ENCODE measurements at regions not wholly inside any gene's neighbourhood (a gene's known extent, or its start where the extent isn't known, plus 50 kb on each side); places are given as distances from the start of the nearest gene placed in this dataset.

GRCh38 chr19:30228113-30228834 lies 143.9 kb upstream of the ZNF536 start:
- Histone ChIP-seq H3K4me2 (ENCODE audit: low read length) (peak overlapping the region; percentile 89), H2AFZ (ENCODE audit: low read depth, low read length) (peak overlapping the region; percentile 77), H4K20me1 (ENCODE audit: insufficient read depth, low read length) (no peaks in the 10 kb centered on the region), H3K27me3 (ENCODE audit: insufficient read depth, low read length) (peaks cover 45% of the 10 kb centered on the region), H3K36me3 (ENCODE audit: insufficient read depth, low read length) (no peaks in the 10 kb centered on the region), H3K27ac (ENCODE audit: low read depth, low read length) (no peak overlapping the region), H3K9me3 (ENCODE audit: insufficient read depth, low read depth, low read length) (no peaks in the 10 kb centered on the region), H3K9ac (ENCODE audit: low read length) (peak overlapping the region; percentile 27), H3K4me1 (ENCODE audit: insufficient read depth, low read length) (peaks cover 12% of the 10 kb centered on the region), H3K4me3 (ENCODE audit: insufficient read depth, low read depth, low read length) (peak overlapping the region; percentile 50), H3K79me2 (ENCODE audit: insufficient read depth, low read length) (no peaks in the 10 kb centered on the region)
- peak overlapping the region; percentile 81 for H3K4me3 Mint-ChIP-seq (ENCODE audit: unreplicated experiment)
- no peak overlapping the region for H3K27ac Mint-ChIP-seq (ENCODE audit: unreplicated experiment)
- no peak for DNase-seq (ENCODE audit: low read depth)
- TF ChIP-seq CTCF (IDR thresholded peaks at IDR 0.05; ENCODE audit: insufficient read depth, low read depth, low read length) (no peak), EZH2 (IDR thresholded peaks at IDR 0.05; ENCODE audit: insufficient read depth, low read length) (no peak)
- H3K27me3 Mint-ChIP-seq (ENCODE audit: low read depth, unreplicated experiment), result peaks cover 58% of the 10 kb centered on the region
- H3K9me3 Mint-ChIP-seq (ENCODE audit: unreplicated experiment), result peaks cover 4% of the 10 kb centered on the region
- peaks cover 9% of the 10 kb centered on the region for H3K4me1 Mint-ChIP-seq (ENCODE audit: low read depth, unreplicated experiment)
- FAIRE-seq, result no peak
- no peaks in the 10 kb centered on the region for H3K36me3 Mint-ChIP-seq (ENCODE audit: low read depth, unreplicated experiment)

GRCh38 chr19:30228835-30229524 lies 143.2 kb upstream of the ZNF536 start:
- FAIRE-seq (no peak), DNase-seq (ENCODE audit: low read depth) (no peak)
- Histone ChIP-seq H3K36me3 (ENCODE audit: insufficient read depth, low read length) (no peaks in the 10 kb centered on the region), H3K27ac (ENCODE audit: low read depth, low read length) (no peak overlapping the region), H3K9ac (ENCODE audit: low read length) (peak overlapping the region; percentile 27), H4K20me1 (ENCODE audit: insufficient read depth, low read length) (no peaks in the 10 kb centered on the region), H3K4me1 (ENCODE audit: insufficient read depth, low read length) (peaks cover 12% of the 10 kb centered on the region), H3K27me3 (ENCODE audit: insufficient read depth, low read length) (peaks cover 41% of the 10 kb centered on the region), H3K9me3 (ENCODE audit: insufficient read depth, low read depth, low read length) (no peaks in the 10 kb centered on the region), H3K4me2 (ENCODE audit: low read length) (peak overlapping the region; percentile 89), H3K4me3 (ENCODE audit: insufficient read depth, low read depth, low read length) (peak overlapping the region; percentile 50), H3K79me2 (ENCODE audit: insufficient read depth, low read length) (no peaks in the 10 kb centered on the region), H2AFZ (ENCODE audit: low read depth, low read length) (peak overlapping the region; percentile 63)
- Mint-ChIP-seq H3K9me3 (ENCODE audit: unreplicated experiment) (peaks cover 4% of the 10 kb centered on the region), H3K4me1 (ENCODE audit: low read depth, unreplicated experiment) (peaks cover 7% of the 10 kb centered on the region), H3K36me3 (ENCODE audit: low read depth, unreplicated experiment) (no peaks in the 10 kb centered on the region), H3K4me3 (ENCODE audit: unreplicated experiment) (peak overlapping the region; percentile 81), H3K27ac (ENCODE audit: unreplicated experiment) (no peak overlapping the region), H3K27me3 (ENCODE audit: low read depth, unreplicated experiment) (peaks cover 58% of the 10 kb centered on the region)
- TF ChIP-seq EZH2 (IDR thresholded peaks at IDR 0.05; ENCODE audit: insufficient read depth, low read length) (no peak), CTCF (IDR thresholded peaks at IDR 0.05; ENCODE audit: insufficient read depth, low read depth, low read length) (no peak)
